Cerebellar nuclear complex (tissue), 1 donor: ENCODE measurements at regions not wholly inside any gene's neighbourhood (a gene's known extent, or its start where the extent isn't known, plus 50 kb on each side); places are given as distances from the start of the nearest gene placed in this dataset.

ENCODE experiments used
- DNase-seq, 2 experiments: peaks; one replicate each; lab custom pipeline; 2025; lab: John Stamatoyannopoulos, UW

DNA sequence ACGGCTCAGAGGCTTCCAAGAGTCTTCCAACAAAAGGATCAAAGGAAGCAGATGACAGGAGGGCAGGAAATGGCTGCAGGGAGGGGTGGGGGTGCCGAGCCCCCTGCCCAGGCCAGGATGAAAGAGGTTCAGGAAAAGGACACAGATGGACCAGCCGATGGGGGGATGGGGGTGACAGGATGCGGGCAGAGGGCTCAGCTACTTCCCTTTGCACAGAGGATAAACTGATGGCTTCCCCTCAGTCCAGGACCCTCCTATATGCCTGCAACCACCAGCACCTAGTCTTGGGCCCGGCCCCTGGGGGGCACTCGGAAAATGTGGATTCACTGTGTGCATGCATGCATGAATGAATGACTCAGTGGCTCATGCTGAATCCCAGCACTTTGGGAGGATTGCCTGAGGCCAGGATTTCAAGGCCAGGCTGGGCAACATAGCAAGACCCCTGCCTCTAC is 148.2 kb downstream of the C9orf50 start:
- no peak for DNase-seq

DNA sequence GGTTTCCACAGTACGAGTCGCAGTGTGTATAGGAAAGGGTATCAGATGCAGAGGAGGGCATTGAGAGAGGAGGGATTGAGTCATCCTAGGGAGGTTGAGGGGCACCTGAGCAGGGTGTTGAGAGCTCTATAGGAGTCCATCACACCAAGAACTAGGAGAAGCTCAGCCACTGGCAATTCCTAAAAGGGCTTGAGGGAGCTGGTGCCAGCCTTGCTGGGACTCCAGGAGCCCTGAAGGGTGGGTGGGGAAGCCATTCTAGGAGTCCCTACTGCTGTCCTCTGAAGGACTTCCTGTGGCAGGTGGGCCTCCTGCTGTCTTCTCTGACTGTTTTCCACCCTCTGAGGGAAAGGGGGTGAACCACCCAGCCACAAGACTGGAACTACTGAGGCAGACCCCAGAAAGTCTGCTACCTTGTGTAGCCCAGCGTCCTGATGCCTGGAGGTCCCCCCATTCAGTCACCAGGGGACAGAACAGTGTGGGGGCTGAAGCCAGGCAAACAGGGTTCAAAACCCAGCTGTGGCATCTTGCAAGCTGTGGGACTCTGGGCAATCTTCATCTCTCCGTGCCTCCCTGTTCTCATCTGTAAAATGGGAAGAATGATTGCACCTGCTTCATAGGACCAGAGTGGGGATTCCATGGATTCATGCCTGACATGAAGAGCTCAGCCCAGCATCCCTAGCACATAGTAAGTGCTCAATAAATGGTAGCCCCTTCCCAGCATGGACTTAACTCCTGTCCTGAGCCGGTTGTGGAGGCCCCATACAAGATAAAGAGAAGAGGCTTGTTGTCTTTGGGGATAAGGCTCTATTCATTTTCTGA is 149.5 kb downstream of the C9orf50 start:
- DNase-seq: no peak

DNA sequence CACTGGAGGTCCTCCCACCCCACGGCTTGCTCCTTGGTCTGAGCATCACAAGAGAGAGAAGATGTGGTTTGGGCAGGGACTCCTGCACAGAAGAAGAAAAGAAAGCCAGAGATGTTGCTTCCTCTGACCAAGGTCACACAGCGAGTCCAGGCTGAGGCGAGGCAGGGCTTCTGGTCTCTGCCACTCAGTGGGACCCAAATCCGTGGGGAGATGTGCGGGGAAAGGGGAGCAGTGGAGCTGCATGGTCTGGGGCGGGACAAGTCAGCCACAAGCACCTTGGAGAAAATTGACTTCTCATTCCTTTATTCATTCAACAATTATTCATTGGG is 150.9 kb downstream of the C9orf50 start:
- DNase-seq: no peak

DNA sequence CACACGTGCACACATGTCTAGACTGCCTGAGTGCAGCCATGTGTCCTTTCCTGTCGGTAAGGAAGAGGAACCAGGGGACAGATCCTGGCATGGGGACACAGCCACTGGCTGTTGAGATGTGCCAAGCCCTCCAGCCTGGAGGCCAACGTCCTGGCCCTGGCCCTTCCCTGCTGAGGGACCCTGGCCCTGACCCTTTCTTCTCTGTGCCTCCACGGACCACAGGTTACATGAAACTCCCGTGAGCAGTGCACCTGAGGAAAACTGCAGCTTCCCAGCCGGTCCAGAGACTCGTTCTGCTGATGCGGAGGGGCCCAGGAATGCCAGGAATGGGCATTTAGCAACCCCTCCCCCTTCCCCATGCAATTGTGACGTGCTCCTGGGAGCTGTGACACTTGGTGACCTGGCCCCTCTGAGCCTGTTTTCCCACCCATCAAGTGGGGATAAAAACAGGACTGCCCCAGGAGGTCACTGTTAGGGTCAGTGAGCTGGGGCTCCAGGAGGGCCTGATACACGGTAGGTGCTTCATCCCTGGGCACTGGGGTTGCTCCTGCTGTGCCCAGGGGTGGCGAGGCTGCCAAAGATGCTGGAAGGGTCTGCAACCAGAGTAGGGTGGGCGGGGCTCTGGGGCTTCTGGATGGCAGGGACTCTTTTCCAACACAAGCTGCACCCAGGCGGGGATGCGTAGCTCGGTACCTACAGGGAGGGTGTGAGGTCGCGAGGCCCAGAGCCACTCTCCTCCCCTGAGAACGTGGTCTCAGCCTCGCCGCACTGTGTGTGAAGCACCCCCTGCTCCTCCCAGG is 151.5 kb downstream of the C9orf50 start:
- no peak for DNase-seq

DNA sequence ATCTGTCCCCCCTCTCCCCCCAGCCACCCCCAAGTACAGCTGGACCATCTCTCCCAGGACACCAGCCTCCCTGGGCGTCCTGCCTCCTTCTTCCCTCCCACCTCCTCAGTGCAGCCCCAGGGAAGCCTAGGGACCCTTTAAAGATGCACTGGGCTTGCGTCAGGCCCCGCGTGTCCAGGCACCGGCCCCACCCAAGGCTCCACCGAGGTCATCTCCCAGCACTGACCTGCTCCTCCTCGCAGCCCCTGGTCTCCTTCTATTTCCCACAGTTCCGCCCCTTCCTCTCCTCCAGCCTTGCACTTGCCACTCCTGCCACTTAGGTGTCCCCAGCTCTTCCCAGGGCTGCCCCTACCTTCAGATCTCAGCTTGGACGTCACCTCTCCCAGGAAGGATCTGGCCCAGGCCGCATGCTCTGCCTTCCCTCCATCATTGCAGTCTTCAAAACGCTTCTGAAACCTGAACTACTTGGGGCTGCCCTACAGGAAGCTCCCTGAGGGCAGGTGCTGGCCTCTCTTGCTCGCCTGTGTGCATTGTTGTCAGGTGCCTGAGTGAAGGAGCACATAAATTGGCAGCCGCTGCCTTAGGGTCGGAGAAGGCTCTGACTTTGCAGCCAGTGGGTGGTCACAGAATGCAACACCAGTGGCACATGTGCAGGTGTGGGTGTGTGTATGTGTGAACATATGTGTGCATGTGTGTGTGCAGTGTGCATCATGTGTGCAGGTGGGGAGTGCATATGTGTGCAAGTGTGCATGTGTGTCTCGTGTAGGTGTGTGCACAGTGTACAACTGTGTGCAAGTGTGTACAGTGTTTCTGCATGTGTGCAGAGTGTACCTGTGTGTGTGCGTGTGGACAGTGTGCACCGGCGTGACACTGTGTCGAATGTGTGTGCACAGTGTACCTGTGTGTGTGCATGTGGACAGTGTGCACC is 152.9 kb downstream of the C9orf50 start:
- no peak for DNase-seq

DNA sequence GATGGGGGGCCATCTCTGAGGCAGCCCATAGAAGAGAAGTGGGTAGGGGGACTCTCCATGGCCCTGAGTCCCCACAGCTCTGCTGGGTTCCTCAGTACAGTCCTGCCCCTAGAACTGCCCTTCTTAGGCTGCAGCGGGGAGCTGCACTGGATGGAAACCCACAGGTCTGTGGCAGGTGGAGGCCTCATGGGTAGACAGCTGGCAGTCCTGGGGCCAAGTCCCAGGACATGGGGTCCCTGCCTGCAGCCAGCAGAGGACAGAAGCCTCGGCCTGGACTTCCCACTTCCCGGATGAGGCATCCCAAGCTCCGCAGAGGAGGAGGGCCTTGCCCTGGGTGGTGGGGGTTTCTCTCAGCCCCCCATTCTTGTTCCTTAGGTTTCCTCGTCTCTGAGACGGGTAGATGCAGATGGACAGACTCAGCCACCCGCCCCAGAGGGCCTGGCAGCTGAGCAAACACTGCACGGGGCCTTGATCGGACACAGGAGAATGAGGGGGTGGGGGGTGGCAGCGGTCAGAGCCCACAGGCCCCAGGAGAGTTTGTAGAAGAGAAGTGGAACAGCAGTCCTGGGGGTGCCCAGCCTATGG is 153.8 kb downstream of the C9orf50 start:
- DNase-seq: no peak

DNA sequence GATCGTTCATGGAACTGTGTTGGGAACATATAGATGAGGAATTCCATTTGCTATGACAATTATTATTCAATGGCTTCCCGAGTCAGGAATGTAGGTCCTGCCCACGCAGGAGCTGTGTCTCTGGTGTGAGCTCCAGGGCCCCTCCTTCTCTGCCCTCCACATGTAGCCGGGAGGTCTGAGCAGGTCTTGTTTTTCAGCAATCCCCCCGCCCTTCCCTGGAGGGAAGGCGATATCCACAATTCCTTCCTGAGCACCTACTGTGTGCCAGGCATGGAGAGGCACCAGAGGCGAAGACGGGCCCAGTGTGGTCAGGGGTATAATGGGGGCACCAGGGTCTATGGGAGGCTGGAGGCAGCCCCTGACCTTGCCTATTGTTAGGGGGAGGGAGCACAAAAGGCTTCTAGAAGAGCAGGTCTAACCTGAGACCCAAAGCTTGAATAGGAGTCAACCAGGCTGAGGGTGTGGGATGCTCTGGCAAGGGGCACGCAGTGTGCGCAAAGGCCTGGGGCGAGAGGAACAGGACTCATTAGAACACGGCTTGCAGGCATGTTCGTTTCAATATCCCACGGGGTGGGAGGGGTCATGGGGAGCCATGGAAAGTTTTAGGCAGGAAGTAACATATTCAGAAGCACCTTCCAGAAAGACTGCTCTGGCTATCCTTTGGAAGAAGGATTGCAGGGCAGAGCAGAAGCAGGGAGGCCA is 154.9 kb downstream of the C9orf50 start:
- no peak for DNase-seq

DNA sequence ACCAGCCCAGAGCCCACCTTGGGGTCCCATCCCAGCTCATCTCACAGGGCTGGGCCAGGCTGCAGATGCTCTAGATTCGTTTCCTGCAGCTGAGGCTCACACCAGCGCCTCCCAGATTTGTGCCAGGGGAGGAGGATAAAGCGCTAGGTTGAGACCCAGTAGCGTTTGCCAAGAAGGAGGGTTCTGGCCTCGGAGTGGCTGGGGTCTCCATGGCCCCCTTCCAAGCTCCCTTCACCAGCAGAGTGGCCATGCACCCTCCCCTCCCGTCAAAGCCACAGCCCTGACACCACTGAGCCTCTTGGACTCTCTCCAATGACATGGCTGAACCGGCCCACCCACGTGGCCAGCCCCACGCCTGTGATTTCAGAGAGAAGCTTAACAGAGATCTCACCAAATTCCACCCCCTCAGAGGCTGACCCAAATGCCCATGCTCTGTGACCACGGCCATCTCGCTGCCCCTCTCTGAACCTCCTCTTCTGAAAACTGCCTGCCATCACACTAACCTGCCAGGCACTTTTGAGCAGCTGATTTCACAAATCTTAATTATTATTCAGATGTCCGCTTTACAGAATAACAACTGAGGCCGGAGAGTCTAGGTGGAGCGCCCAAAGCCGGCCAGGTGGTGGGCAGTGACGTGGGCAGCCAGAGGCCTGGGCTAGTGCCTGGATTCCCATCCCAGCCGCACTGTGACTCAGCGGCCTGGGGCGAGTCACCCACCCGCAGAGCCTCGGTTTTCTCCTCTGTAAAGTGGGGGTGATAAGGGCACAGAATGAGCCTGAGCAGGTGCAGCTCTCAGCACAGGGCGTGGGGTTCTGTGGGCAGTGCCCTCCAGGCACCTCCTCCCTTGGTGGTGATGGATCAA is 155.7 kb downstream of the C9orf50 start:
- no peak for DNase-seq

DNA sequence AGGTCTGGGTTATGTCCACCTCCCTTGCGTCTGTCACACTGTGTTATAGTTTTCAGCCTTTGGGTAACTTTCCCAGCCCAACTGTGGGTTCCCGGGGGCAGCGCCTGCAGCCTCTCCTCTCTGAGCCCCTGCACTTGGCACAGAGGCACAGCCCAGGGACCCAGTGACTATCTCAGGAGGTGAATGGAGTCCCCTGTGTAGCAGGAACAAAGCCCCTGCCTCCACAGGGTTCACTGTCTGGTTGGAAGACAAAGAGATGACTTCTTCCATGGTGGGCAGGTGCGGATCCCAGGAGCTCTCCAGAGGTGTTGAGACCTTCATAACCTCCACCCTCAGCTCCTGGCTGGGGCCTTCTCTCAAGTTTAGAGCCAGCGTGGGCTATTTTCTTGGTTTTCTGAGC is 156.9 kb downstream of the C9orf50 start:
- DNase-seq: no peak

DNA sequence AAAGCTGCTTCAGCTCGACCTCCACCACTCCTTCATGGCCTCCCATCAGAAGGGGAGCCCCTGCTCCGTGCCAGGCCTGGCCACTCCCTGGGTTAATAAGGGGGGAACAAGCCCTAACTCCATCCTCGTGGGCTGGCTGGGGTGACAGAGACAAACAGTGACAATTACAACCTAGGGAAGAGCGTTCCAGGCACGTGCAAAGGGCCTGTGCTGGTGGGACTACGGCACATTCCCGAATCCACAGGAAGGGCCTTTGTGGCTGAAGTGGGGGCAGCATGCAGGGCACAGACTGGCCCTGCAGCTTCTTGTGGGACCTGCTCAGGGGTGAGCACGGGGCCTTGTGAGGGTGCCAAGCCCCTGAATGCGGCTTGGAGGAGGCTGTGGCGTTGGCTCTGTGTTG is 157.4 kb downstream of the C9orf50 start:
- DNase-seq: no peak

DNA sequence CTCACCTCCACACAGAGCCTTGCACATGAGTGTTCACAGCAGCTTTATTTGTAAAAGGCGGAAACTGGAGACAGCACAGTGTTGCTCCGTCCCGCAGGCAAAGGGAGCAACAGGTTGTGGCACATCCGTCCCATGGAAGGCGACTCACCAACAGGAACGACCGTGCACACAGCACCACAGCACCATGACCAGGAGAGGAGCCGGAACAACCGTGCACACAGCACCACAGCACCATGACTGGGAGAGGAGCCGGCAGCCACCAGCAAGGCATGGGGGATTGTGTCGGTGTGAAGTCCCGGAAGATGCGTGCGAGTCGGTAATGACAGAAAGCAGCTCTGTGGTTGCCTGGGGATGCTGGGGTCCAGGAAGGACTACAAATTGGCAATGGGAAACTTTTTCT is 158.5 kb downstream of the C9orf50 start:
- DNase-seq: no peak

DNA sequence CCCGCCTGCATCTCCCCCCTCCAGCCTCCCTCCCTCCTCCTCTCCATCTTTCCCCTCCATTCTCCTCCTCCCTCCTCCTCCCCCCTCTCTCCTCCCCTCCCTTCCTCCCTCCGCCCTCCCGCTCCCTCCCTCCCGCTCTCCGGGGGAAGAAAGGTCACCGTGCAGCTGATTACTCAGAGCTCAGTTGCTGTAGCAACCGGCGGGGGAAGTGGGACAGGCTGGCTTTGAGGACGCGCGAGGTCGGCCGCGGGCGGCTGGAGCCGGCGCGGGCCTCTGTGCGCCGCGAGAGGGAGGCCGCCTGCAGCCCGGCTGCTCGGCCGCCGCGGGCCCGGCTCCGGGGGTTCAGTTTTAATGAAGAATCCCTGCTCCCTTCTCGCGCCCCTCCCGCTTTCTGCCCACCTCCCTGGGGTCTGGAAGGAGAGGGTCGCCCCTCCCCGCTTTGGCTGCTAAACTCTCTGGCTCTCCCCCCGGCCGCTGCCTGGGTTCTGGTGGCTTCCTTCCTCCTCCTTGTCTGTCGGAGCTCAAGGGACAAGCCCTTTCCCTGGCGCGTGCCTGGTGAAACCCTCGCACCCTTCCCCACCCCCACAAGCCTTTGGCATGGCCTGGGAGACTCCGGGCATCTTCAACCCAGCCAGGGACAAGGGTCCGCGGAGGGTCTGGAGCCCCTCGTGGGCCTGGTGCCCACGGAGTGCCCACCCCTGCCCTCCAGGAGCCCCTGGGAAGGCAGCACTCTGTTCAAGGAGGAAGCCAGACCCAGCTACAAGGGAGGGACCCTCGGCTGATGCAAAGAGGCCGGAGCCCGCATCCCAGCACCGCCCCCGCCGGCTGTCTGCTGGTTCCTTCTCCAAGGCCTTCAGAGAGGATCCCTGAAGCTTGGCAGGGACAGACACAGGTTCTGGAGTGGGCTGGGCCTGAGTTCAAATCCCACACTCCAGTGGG is 160.3 kb downstream of the C9orf50 start:
- peak; percentile 78 to 81 for DNase-seq

DNA sequence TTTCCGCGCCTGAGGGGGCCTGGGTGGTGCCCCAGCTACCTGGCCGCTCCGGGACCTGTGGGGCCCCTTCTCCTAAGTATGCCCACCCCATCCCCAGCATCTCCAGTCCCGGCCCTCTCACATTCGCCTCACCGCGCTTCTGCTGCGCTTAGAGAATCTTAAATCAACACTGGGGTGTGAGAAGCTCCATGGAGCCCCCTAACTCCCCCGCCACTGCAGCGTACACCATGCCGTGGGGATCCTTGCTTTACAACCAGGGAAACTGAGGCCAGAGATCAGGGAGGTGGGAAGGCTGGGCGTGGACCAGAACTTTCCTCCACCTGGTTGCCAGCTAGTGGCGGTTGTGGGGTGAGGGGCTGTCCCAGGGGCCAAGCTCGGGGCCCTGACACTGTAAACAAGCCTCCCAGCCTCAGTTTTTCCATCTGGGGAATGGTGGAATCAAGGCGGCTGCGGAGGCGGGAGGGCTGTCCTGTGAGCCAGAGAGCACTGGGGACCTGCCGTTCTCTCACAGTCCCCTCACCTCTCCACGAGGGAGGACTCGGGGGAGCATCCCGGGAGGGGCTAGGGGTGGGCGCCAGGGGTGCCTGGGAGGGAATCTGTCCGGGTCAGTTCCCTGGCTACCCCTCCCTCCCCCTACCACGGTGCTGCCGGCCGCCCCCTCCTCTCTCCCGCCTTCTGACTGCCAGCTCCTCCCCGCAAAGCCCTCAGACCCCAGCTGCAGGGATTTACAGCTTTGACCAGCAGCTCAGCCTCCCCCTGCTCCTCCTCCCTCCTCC is 161.2 kb downstream of the C9orf50 start:
- DNase-seq: no peak

DNA sequence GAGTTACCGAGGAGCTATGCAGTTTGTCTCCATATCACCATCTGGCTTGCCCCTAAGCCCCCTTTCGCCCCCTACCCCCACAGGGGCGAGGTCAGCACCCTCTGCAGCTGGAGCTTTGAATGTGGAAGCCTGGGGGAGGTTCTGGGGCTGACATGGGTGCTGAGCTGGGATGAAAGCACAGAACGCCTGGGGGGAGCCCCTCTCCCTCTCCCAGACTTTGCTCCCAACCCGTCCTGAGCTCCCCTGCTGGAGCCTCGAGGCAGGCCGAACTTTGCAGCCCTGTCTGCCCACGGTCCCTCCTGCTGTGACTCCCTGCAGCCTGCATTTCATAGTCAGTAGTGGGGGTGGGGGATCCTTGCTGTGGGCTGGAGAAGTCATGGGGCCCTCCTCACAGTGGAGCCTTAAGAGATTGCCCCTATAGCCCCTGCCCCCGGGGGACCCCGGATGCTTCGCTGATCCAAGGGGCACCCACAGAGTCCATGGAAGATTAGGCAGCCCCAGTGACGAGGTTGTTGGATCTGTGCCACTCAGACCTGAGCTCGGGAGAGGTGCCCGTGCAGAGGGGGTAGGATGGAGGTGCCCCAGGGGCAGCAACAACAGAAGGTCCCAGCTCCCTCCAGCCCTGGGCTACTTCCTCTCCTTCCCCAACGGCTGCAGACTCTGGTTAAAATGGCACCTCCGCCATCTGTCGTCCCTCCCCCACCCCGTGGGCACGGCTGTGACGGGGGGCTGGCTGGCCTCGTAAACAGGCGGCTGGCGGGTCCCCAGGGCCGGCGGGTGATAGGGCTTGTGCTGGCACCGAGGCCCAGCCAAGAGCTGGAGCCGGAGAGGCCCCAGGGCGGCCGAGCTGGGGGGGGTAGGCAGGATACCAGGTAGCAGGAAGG is 162.0 kb downstream of the C9orf50 start:
- no peak for DNase-seq

DNA sequence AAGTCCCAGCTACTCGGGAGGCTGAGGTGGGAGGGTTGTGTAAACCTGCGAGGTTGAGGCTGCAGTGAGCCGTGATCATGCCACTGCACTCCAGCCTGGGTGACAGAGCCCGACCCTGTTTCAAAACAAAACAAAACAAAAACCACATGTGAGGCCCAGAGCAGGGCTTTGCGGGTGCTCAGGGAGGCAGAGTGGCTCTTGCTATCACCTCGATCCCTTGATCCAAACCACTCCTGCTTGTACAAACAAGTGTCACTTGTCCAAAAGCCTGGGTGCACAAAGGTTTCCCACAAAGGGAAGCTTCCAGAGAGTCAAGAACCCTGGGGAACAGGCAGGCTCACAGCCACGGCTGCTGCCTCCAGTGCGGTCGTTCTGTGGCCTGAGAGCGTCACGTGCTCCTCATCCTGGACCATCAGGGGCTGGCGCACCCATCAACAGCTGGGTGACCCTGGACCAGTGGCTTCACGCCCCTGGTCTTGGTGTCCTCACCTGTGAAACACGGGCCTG is 162.7 kb downstream of the C9orf50 start:
- DNase-seq: no peak

DNA sequence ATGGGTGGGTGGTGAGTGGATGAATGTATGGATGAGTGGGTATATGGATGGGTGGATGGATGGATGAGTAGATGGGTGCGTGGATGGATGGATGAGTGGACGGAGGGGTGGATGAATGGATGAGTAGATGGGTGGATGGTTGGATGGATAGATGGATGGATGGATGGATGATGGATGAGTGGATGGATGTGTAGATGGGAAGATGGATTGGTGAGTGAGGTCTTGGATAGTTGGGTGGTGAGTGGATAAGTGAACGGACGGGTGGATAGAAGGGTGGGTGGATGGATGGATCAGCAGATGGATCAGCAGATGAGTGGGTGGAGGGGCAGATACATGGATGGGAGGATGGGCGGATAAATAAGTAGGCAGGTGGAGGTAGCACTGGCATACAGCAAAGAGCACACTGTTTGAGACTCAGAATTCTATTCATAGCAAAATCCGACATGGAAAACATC is 163.5 kb downstream of the C9orf50 start:
- no peak for DNase-seq
